ENCODE measurements at regions not wholly inside any gene's neighbourhood (a gene's known extent, or its start where the extent isn't known, plus 50 kb on each side); places are given as distances from the start of the nearest gene placed in this dataset.

GRCh38 chr15:98326804-98327203 lies 321.5 kb upstream of the IGF1R start:
- no peak for TF ChIP-seq CTCF (IDR thresholded peaks at IDR 0.05; ENCODE audit: poor library complexity, severe bottlenecking)
- no peaks in the 10 kb centered on the region for H3K27me3 ChIP-seq (ENCODE audit: insufficient read depth, poor library complexity, severe bottlenecking)
- no peak overlapping the region for H3K4me3 ChIP-seq (ENCODE audit: severe bottlenecking)
- DNase-seq (ENCODE audit: low spot score) (no peak), ATAC-seq (ENCODE audit: low read depth) (no peak)
- no peaks in the 10 kb centered on the region for H3K36me3 ChIP-seq (ENCODE audit: low read depth)
- no peak overlapping the region for H3K27ac ChIP-seq (ENCODE audit: poor library complexity, severe bottlenecking)
- H3K9me3 ChIP-seq (ENCODE audit: severe bottlenecking): peaks cover 4% of the 10 kb centered on the region
- peaks cover 9% of the 10 kb centered on the region for H3K4me1 ChIP-seq (ENCODE audit: insufficient read depth, poor library complexity, severe bottlenecking)

- no peak for ATAC-seq (ENCODE audit: low read depth)
- no peak for DNase-seq (ENCODE audit: low spot score)
- no peak overlapping the region for H3K27ac ChIP-seq (ENCODE audit: poor library complexity, severe bottlenecking)
- no peaks in the 10 kb centered on the region for H3K4me1 ChIP-seq (ENCODE audit: insufficient read depth, poor library complexity, severe bottlenecking)
- H3K27me3 ChIP-seq (ENCODE audit: insufficient read depth, poor library complexity, severe bottlenecking): no peaks in the 10 kb centered on the region
- no peaks in the 10 kb centered on the region for H3K9me3 ChIP-seq (ENCODE audit: severe bottlenecking)
- TF ChIP-seq CTCF (IDR thresholded peaks at IDR 0.05; ENCODE audit: poor library complexity, severe bottlenecking): no peak
- H3K4me3 ChIP-seq (ENCODE audit: severe bottlenecking): no peak overlapping the region
- H3K36me3 ChIP-seq (ENCODE audit: low read depth): no peaks in the 10 kb centered on the region
Measured at GRCh38 chr15:98330258-98330657, 318.1 kb upstream of the IGF1R start.

GRCh38 chr15:98330692-98331435 lies 317.5 kb upstream of the IGF1R start:
- Histone ChIP-seq H3K36me3 (ENCODE audit: low read depth) (no peaks in the 10 kb centered on the region), H3K4me1 (ENCODE audit: insufficient read depth, poor library complexity, severe bottlenecking) (no peaks in the 10 kb centered on the region), H3K4me3 (ENCODE audit: severe bottlenecking) (no peak overlapping the region), H3K27me3 (ENCODE audit: insufficient read depth, poor library complexity, severe bottlenecking) (no peaks in the 10 kb centered on the region), H3K9me3 (ENCODE audit: severe bottlenecking) (no peaks in the 10 kb centered on the region), H3K27ac (ENCODE audit: poor library complexity, severe bottlenecking) (no peak overlapping the region)
- ATAC-seq (ENCODE audit: low read depth): peak; percentile 17; the same call in 2 of the 3 replicates
- DNase-seq (ENCODE audit: low spot score): no peak
- no peak for TF ChIP-seq CTCF (IDR thresholded peaks at IDR 0.05; ENCODE audit: poor library complexity, severe bottlenecking)

DNA sequence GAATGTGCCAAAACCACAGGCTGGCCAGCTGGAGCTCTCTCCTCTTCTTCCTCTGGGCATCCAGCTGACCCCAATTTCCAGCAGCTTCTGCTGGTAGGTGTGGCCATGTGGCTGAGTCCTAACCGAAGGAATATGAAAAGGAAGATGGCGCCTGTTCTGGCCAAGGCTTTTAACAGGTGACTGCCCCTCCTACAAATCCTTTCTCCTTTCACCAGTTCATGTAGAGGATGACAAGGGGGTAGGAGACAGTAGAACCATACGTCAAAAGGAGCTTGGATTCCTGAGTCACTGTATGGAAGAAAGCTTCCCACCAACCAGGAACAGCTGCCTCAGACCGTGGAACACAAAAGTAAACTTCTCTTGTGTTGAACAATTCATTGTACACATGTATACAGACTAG lies 316.7 kb upstream of the IGF1R start:
- no peak for TF ChIP-seq CTCF (IDR thresholded peaks at IDR 0.05; ENCODE audit: poor library complexity, severe bottlenecking)
- H3K4me3 ChIP-seq (ENCODE audit: severe bottlenecking): no peak overlapping the region
- no peaks in the 10 kb centered on the region for H3K9me3 ChIP-seq (ENCODE audit: severe bottlenecking)
- no peak for ATAC-seq (ENCODE audit: low read depth)
- no peaks in the 10 kb centered on the region for H3K4me1 ChIP-seq (ENCODE audit: insufficient read depth, poor library complexity, severe bottlenecking)
- no peaks in the 10 kb centered on the region for H3K36me3 ChIP-seq (ENCODE audit: low read depth)
- H3K27ac ChIP-seq (ENCODE audit: poor library complexity, severe bottlenecking): no peak overlapping the region
- H3K27me3 ChIP-seq (ENCODE audit: insufficient read depth, poor library complexity, severe bottlenecking): no peaks in the 10 kb centered on the region
- no peak for DNase-seq (ENCODE audit: low spot score)

- no peaks in the 10 kb centered on the region for H3K9me3 ChIP-seq (ENCODE audit: severe bottlenecking)
- H3K4me3 ChIP-seq (ENCODE audit: severe bottlenecking): no peak overlapping the region
- no peak overlapping the region for H3K27ac ChIP-seq (ENCODE audit: poor library complexity, severe bottlenecking)
- no peaks in the 10 kb centered on the region for H3K36me3 ChIP-seq (ENCODE audit: low read depth)
- H3K27me3 ChIP-seq (ENCODE audit: insufficient read depth, poor library complexity, severe bottlenecking): no peaks in the 10 kb centered on the region
- no peaks in the 10 kb centered on the region for H3K4me1 ChIP-seq (ENCODE audit: insufficient read depth, poor library complexity, severe bottlenecking)
- ATAC-seq (ENCODE audit: low read depth): no peak
- TF ChIP-seq CTCF (IDR thresholded peaks at IDR 0.05; ENCODE audit: poor library complexity, severe bottlenecking): no peak
- no peak for DNase-seq (ENCODE audit: low spot score)
Measured at GRCh38 chr15:98333251-98333650, 315.1 kb upstream of the IGF1R start.
